ENCODE measurements at regions not wholly inside any gene's neighbourhood (a gene's known extent, or its start where the extent isn't known, plus 50 kb on each side); places are given as distances from the start of the nearest gene placed in this dataset.

DNA sequence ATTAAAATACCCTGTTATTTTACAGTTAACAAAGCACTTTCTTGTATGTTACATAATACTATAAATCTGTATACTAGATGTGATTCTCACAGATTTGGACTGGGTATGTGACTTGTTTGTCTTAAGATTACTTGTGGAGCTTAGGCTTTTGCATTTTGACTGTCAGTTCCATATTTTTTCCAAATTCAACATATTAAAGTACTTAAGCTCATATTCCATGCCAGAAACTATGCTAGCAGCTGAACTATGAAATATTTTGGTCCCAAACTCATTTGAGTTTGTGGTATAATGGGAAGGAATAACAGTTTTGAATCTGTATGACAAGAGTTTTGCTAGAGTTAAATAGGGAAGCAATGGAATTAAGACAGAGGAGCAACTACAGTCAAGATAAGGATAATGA lies 841.4 kb downstream of the JRKL start:
- CTCF ChIA-PET, result no interaction called here

DNA sequence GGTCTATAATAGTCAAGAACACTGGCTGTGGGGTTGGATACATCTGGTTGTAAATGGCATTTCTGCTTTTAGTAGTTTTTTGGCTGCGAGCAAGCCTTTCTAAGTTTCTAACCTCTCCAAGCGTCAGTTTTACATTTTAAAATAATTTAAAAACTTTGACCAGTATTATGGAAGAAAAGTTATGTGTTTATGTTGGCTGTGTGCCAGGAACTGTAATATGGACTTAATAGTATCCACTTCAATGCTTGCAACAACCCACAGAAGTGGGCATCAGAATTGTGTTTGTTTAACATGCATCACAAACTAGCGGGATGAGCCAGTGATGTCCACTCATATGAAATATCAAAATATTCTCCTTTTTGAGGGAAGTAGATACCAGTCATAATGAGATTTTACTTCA lies 844.2 kb downstream of the JRKL start:
- TF ChIP-seq, protein P1, sequence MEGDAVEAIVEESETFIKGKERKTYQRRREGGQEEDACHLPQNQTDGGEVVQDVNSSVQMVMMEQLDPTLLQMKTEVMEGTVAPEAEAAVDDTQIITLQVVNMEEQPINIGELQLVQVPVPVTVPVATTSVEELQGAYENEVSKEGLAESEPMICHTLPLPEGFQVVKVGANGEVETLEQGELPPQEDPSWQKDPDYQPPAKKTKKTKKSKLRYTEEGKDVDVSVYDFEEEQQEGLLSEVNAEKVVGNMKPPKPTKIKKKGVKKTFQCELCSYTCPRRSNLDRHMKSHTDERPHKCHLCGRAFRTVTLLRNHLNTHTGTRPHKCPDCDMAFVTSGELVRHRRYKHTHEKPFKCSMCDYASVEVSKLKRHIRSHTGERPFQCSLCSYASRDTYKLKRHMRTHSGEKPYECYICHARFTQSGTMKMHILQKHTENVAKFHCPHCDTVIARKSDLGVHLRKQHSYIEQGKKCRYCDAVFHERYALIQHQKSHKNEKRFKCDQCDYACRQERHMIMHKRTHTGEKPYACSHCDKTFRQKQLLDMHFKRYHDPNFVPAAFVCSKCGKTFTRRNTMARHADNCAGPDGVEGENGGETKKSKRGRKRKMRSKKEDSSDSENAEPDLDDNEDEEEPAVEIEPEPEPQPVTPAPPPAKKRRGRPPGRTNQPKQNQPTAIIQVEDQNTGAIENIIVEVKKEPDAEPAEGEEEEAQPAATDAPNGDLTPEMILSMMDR (conservative IDR thresholded peaks at IDR 0.05; ENCODE audit: low read depth), result no peak
- POLR2A ChIA-PET (ENCODE audit: low non-redundant PET), result no interaction called here
- CTCF ChIA-PET, result no interaction called here
- DNase-seq (ENCODE audit: low spot score), result no peak
- H3K27ac ChIP-seq, result no peak overlapping the region

More for the DNA sequence above, 841.4 kb downstream of the JRKL start:
- TF ChIP-seq, protein P1 (conservative IDR thresholded peaks at IDR 0.05; ENCODE audit: low read depth), result no peak
- POLR2A ChIA-PET (ENCODE audit: low non-redundant PET), result no interaction called here
- DNase-seq (ENCODE audit: low spot score), result no peak
- no peak overlapping the region for H3K27ac ChIP-seq

DNA sequence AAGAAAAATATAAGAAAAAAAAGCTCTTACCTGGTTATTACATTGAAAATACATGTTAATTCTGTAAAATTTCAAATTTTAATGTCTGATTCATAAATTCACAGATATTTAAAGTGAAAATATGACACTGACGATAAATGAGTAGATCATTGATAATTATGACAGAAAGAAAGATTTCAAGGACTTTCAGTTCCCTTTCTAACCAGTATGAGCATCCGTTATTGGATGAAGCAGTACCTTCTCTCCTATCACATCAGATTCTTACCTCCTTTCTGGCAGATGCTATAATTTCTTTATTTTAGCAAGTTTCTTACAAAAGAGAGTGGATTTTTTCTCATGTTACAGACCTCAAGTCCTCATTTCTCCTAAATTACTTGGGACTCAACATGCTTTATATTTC lies 847.3 kb downstream of the JRKL start:
- ChIA-PET POLR2A (ENCODE audit: low non-redundant PET) (no interaction called here), CTCF (no interaction called here)
- DNase-seq (ENCODE audit: low spot score), result no peak
- H3K27ac ChIP-seq, result no peak overlapping the region
- TF ChIP-seq, protein P1 (conservative IDR thresholded peaks at IDR 0.05; ENCODE audit: low read depth), result no peak

DNA sequence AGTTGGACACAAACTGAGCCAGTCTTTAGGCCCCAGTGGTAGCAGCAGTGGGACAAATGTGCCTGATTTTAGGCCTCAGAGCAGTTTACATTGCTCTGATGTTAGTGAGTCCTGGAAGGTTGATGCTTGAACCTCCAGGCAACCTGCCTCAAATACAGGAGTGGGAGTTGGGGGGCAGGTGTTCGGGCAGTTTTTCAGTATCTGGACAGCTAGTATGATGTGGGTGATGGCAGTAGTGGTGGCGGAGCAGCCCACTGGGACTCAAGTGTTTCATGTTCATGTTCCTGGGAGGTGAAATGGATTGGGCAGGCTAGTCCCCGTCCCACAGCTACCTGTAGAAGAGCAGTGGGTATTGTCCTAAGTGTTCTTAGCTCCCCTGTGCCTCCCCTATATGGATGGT lies 857.8 kb downstream of the JRKL start:
- TF ChIP-seq, protein P1 (conservative IDR thresholded peaks at IDR 0.05; ENCODE audit: low read depth), result no peak
- no peak for DNase-seq (ENCODE audit: low spot score)
- POLR2A ChIA-PET (ENCODE audit: low non-redundant PET), result no interaction called here

DNA sequence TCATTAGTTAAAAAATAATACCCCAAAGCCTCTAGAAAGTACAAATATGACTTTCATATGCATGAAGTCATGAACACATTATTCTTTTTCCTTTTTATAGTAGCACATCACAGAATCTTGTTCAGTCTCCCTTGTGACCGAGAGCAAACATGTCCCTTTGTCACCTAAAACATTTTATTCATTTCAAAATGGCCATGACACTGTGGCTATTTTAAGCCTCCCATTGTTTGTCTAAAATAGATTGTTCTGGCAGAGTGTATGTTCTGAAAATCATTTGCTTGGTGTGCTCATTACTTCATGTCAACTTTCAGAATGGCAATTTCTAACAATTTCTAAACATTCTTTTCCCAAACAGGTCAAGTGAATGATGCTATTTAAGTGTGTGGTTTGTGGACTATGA lies 865.0 kb downstream of the JRKL start:
- no peak overlapping the region for H3K27ac ChIP-seq
- CTCF ChIA-PET, result no interaction called here
- POLR2A ChIA-PET (ENCODE audit: low non-redundant PET), result no interaction called here
- TF ChIP-seq, protein P1 (conservative IDR thresholded peaks at IDR 0.05; ENCODE audit: low read depth), result no peak
- DNase-seq (ENCODE audit: low spot score), result no peak

More for the DNA sequence above, 857.8 kb downstream of the JRKL start:
- H3K27ac ChIP-seq, result no peak overlapping the region
- CTCF ChIA-PET, result interaction anchor here (0.7 kb wide), 1 partner anchor 134 kb away, joined by 4 read pairs; no protein-coding TSS in a partner anchor

DNA sequence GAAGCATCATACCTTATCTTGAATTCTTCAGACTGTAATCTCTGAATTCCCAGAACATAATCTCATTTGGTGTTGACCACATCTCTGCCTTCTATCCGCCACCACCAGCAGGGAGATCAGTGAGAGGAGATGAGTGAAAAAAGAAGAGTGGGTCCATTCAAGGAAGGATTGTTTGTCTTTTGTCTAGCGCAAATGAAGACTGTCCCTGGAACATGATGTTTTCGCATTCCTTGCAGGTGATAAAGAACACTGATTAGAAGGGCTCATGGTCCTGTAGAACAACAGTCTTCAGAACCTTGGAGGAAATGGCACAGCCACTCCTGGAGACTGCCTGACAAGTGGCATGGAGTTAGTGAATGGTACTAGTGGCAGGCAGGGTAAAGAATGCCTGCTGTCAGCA lies 869.6 kb downstream of the JRKL start:
- no peak overlapping the region for H3K27ac ChIP-seq

More for the DNA sequence above, 869.6 kb downstream of the JRKL start:
- no peak for DNase-seq (ENCODE audit: low spot score)
- ChIA-PET POLR2A (ENCODE audit: low non-redundant PET) (no interaction called here), CTCF (no interaction called here)
- TF ChIP-seq, protein P1 (conservative IDR thresholded peaks at IDR 0.05; ENCODE audit: low read depth), result no peak

Data from RWPE1 (cell line).